HG03064 (cell line): ENCODE measurements at regions not wholly inside any gene's neighbourhood (a gene's known extent, or its start where the extent isn't known, plus 50 kb on each side); places are given as distances from the start of the nearest gene placed in this dataset.
"Not testable (repeated sequence)": the region's sequence is repeated elsewhere in the genome, so short reads cannot be mapped to it uniquely, and the experiment has no call there.

Source experiments
- ATAC-seq: cut with Tn5 transposase; IDR thresholded peaks from one replicate; pipeline ENCODE4 v1.9.1; 2021; ENCODE audit warnings: low read depth; ENCODE audit not compliant: unreplicated experiment

- no peak for ATAC-seq
Observed at GRCh38 chr3:27561576-27561975, 77.4 kb upstream of the SLC4A7 start.

GRCh38 chr3:27560484-27561056 lies 76.4 kb upstream of the SLC4A7 start:
- no peak for ATAC-seq

GRCh38 chr3:27559835-27560234 lies 75.7 kb upstream of the SLC4A7 start:
- no peak for ATAC-seq

GRCh38 chr3:27559381-27559780 lies 75.2 kb upstream of the SLC4A7 start:
- no peak for ATAC-seq

GRCh38 chr3:27557411-27557810 lies 73.2 kb upstream of the SLC4A7 start:
- no peak for ATAC-seq

- no peak for ATAC-seq
Observed at GRCh38 chr3:27556887-27557286, 72.7 kb upstream of the SLC4A7 start.

GRCh38 chr3:27554706-27555105 lies 70.5 kb upstream of the SLC4A7 start:
- no peak for ATAC-seq

- ATAC-seq: no peak
Observed at GRCh38 chr3:27553886-27554540, 69.8 kb upstream of the SLC4A7 start.

GRCh38 chr3:27552708-27553107 lies 68.5 kb upstream of the SLC4A7 start:
- not testable (repeated sequence) for ATAC-seq

- ATAC-seq: not testable (repeated sequence)
Observed at GRCh38 chr3:27551413-27551812, 67.2 kb upstream of the SLC4A7 start.

- ATAC-seq: no peak
Observed at GRCh38 chr3:27545061-27545460, 60.9 kb upstream of the SLC4A7 start.

- ATAC-seq: no peak
Observed at GRCh38 chr3:27544372-27544865, 60.2 kb upstream of the SLC4A7 start.

GRCh38 chr3:27542476-27542875 lies 58.3 kb upstream of the SLC4A7 start:
- ATAC-seq: no peak

- no peak for ATAC-seq
Observed at GRCh38 chr3:27540231-27540630, 56.0 kb upstream of the SLC4A7 start.

- ATAC-seq: no peak
Observed at GRCh38 chr3:27536491-27536890, 52.3 kb upstream of the SLC4A7 start.

GRCh38 chr3:27535809-27536392 lies 51.7 kb upstream of the SLC4A7 start:
- ATAC-seq: no peak

GRCh38 chr3:27533718-27534573 lies 49.8 kb upstream of the SLC4A7 start:
- ATAC-seq: peak; percentile 65
